Activated CD4-positive, alpha-beta T cell treated with anti-CD3 and anti-CD28 coated beads for 1 hour (primary cell): ENCODE measurements at regions not wholly inside any gene's neighbourhood (a gene's known extent, or its start where the extent isn't known, plus 50 kb on each side); places are given as distances from the start of the nearest gene placed in this dataset.

Experiments used
- DNase-seq: peaks from one replicate; pipeline ENCODE4 v3.0.0-alpha.2; 2020

GRCh38 chr5:124663101-124663506 lies 83.3 kb downstream of the ZNF608 start:
- DNase-seq, result no peak

GRCh38 chr5:124662181-124662781 lies 84.2 kb downstream of the ZNF608 start:
- no peak for DNase-seq

GRCh38 chr5:124661317-124662141 lies 84.9 kb downstream of the ZNF608 start:
- no peak for DNase-seq

- DNase-seq, result no peak
These were observed 86.0 kb downstream of the ZNF608 start for GRCh38 chr5:124660229-124661093.

GRCh38 chr5:124659798-124660197 lies 86.6 kb downstream of the ZNF608 start:
- DNase-seq, result no peak

- DNase-seq, result no peak
These were observed 87.4 kb downstream of the ZNF608 start for GRCh38 chr5:124658867-124659557.

- no peak for DNase-seq
These were observed 90.4 kb downstream of the ZNF608 start for GRCh38 chr5:124655921-124656511.

- no peak for DNase-seq
These were observed 91.1 kb downstream of the ZNF608 start for GRCh38 chr5:124655251-124655917.

GRCh38 chr5:124654418-124654817 lies 92.0 kb downstream of the ZNF608 start:
- DNase-seq, result no peak

GRCh38 chr5:124653666-124654065 lies 92.8 kb downstream of the ZNF608 start:
- no peak for DNase-seq

GRCh38 chr5:124652892-124653441 lies 93.5 kb downstream of the ZNF608 start:
- no peak for DNase-seq

- DNase-seq, result no peak
These were observed 94.0 kb downstream of the ZNF608 start for GRCh38 chr5:124652514-124652819.

- no peak for DNase-seq
These were observed 94.6 kb downstream of the ZNF608 start for GRCh38 chr5:124651663-124652513.

- DNase-seq, result no peak
These were observed 95.3 kb downstream of the ZNF608 start for GRCh38 chr5:124650951-124651662.

GRCh38 chr5:124650147-124650561 lies 96.3 kb downstream of the ZNF608 start:
- no peak for DNase-seq

GRCh38 chr5:124649491-124650146 lies 96.8 kb downstream of the ZNF608 start:
- peak; percentile 51 for DNase-seq

- DNase-seq, result no peak
These were observed 97.5 kb downstream of the ZNF608 start for GRCh38 chr5:124648902-124649467.

GRCh38 chr5:124647352-124647751 lies 99.1 kb downstream of the ZNF608 start:
- no peak for DNase-seq

- no peak for DNase-seq
These were observed 101.0 kb downstream of the ZNF608 start for GRCh38 chr5:124645396-124645795.
